Muscle layer of duodenum (tissue), 2 donors: ENCODE measurements at regions not wholly inside any gene's neighbourhood (a gene's known extent, or its start where the extent isn't known, plus 50 kb on each side); places are given as distances from the start of the nearest gene placed in this dataset.

Experiments
- H3K27ac ChIP-seq: one replicate; pipeline ENCODE4 v1.7.0; 2013; ENCODE audit warnings: mild to moderate bottlenecking, low read length
- H3K27me3 ChIP-seq: one replicate; pipeline ENCODE4 v1.7.0; 2013; ENCODE audit warnings: low read depth, mild to moderate bottlenecking, control low read depth, low read length
- H3K36me3 ChIP-seq, 2 donors: one replicate each; pipeline ENCODE4 v1.7.0; 2013; ENCODE audit warnings: low read length in 2 of 2, control low read depth in 1 of 2, mild to moderate bottlenecking in 1 of 2; ENCODE audit not compliant: insufficient read depth in 2 of 2, control insufficient read depth in 1 of 2
- H3K4me1 ChIP-seq, 2 donors: one replicate each; pipeline ENCODE4 v1.7.0; 2013; ENCODE audit warnings: low read length in 2 of 2, mild to moderate bottlenecking in 2 of 2, control low read depth in 1 of 2, moderate library complexity in 1 of 2; ENCODE audit not compliant: insufficient read depth in 2 of 2, control insufficient read depth in 1 of 2
- H3K4me3 ChIP-seq, 2 donors: one replicate each; pipeline ENCODE4 v1.7.0; 2013; ENCODE audit warnings: low read length in 2 of 2, low read depth in 1 of 2, mild to moderate bottlenecking in 1 of 2
- H3K9me3 ChIP-seq, 2 donors: one replicate each; pipeline ENCODE4 v1.7.0; 2013; ENCODE audit warnings: low read length in 2 of 2, control low read depth in 1 of 2, mild to moderate bottlenecking in 1 of 2; ENCODE audit not compliant: control insufficient read depth in 1 of 2
- donor health status: healthy.

- Histone ChIP-seq H3K27me3 (no peaks in the 10 kb centered on the region), H3K4me3 (no peak overlapping the region), H3K27ac (no peak overlapping the region), H3K9me3 (no peaks in the 10 kb centered on the region), H3K36me3 (no peaks in the 10 kb centered on the region), H3K4me1 (no peaks in the 10 kb centered on the region)
These were observed 553.7 kb downstream of the SLC4A3 start for GRCh38 chr2:220181165-220181564.

- Histone ChIP-seq H3K27ac (no peak overlapping the region), H3K9me3 (no peaks in the 10 kb centered on the region), H3K27me3 (no peaks in the 10 kb centered on the region), H3K4me1 (no peaks in the 10 kb centered on the region), H3K36me3 (no peaks in the 10 kb centered on the region), H3K4me3 (no peak overlapping the region)
These were observed 555.4 kb downstream of the SLC4A3 start for GRCh38 chr2:220182790-220183189.

- H3K27me3 ChIP-seq = no peaks in the 10 kb centered on the region
- no peak overlapping the region for H3K27ac ChIP-seq
- no peak overlapping the region for H3K4me3 ChIP-seq
- no peaks in the 10 kb centered on the region for H3K9me3 ChIP-seq
- no peaks in the 10 kb centered on the region for H3K36me3 ChIP-seq
- no peaks in the 10 kb centered on the region for H3K4me1 ChIP-seq
These were observed 558.4 kb downstream of the SLC4A3 start for GRCh38 chr2:220185766-220186305.

GRCh38 chr2:220188031-220188430 is 560.6 kb downstream of the SLC4A3 start:
- H3K36me3 ChIP-seq = no peaks in the 10 kb centered on the region
- H3K27ac ChIP-seq = no peak overlapping the region
- H3K9me3 ChIP-seq = no peaks in the 10 kb centered on the region
- H3K4me3 ChIP-seq = no peak overlapping the region
- H3K27me3 ChIP-seq = no peaks in the 10 kb centered on the region
- no peaks in the 10 kb centered on the region for H3K4me1 ChIP-seq

- no peaks in the 10 kb centered on the region for H3K4me1 ChIP-seq
- no peaks in the 10 kb centered on the region for H3K27me3 ChIP-seq
- no peaks in the 10 kb centered on the region for H3K36me3 ChIP-seq
- H3K27ac ChIP-seq = no peak overlapping the region
- no peak overlapping the region for H3K4me3 ChIP-seq
- no peaks in the 10 kb centered on the region for H3K9me3 ChIP-seq
These were observed 563.6 kb downstream of the SLC4A3 start for GRCh38 chr2:220191031-220191430.

GRCh38 chr2:220191737-220192136 is 564.3 kb downstream of the SLC4A3 start:
- H3K9me3 ChIP-seq = no peaks in the 10 kb centered on the region

GRCh38 chr2:220192994-220193753 is 565.7 kb downstream of the SLC4A3 start:
- Histone ChIP-seq H3K4me1 (no peaks in the 10 kb centered on the region), H3K9me3 (no peaks in the 10 kb centered on the region), H3K27me3 (no peaks in the 10 kb centered on the region), H3K4me3 (no peak overlapping the region), H3K36me3 (no peaks in the 10 kb centered on the region), H3K27ac (no peak overlapping the region)

More at GRCh38 chr2:220191737-220192136, 564.3 kb downstream of the SLC4A3 start:
- H3K27me3 ChIP-seq = no peaks in the 10 kb centered on the region
- no peaks in the 10 kb centered on the region for H3K4me1 ChIP-seq
- no peak overlapping the region for H3K4me3 ChIP-seq
- H3K27ac ChIP-seq = no peak overlapping the region
- no peaks in the 10 kb centered on the region for H3K36me3 ChIP-seq

GRCh38 chr2:220194630-220195584 is 567.5 kb downstream of the SLC4A3 start:
- H3K4me3 ChIP-seq = no peak overlapping the region
- no peak overlapping the region for H3K27ac ChIP-seq
- no peaks in the 10 kb centered on the region for H3K4me1 ChIP-seq
- H3K27me3 ChIP-seq = no peaks in the 10 kb centered on the region
- no peaks in the 10 kb centered on the region for H3K36me3 ChIP-seq
- no peaks in the 10 kb centered on the region for H3K9me3 ChIP-seq

GRCh38 chr2:220198896-220199295 is 571.5 kb downstream of the SLC4A3 start:
- H3K4me3 ChIP-seq = no peak overlapping the region
- H3K27ac ChIP-seq = no peak overlapping the region
- no peaks in the 10 kb centered on the region for H3K4me1 ChIP-seq
- H3K9me3 ChIP-seq = no peaks in the 10 kb centered on the region
- no peaks in the 10 kb centered on the region for H3K27me3 ChIP-seq
- no peaks in the 10 kb centered on the region for H3K36me3 ChIP-seq

- Histone ChIP-seq H3K9me3 (no peaks in the 10 kb centered on the region), H3K27me3 (no peaks in the 10 kb centered on the region), H3K4me1 (no peaks in the 10 kb centered on the region), H3K27ac (no peak overlapping the region), H3K4me3 (no peak overlapping the region), H3K36me3 (no peaks in the 10 kb centered on the region)
These were observed 574.6 kb downstream of the SLC4A3 start for GRCh38 chr2:220202066-220202465.

GRCh38 chr2:220209093-220209492 is 581.7 kb downstream of the SLC4A3 start:
- H3K36me3 ChIP-seq = no peaks in the 10 kb centered on the region
- H3K9me3 ChIP-seq = no peaks in the 10 kb centered on the region

More at GRCh38 chr2:220209093-220209492, 581.7 kb downstream of the SLC4A3 start:
- no peaks in the 10 kb centered on the region for H3K27me3 ChIP-seq
- no peak overlapping the region for H3K4me3 ChIP-seq
- H3K4me1 ChIP-seq = no peaks in the 10 kb centered on the region
- no peak overlapping the region for H3K27ac ChIP-seq
